ENCODE measurements at regions not wholly inside any gene's neighbourhood (a gene's known extent, or its start where the extent isn't known, plus 50 kb on each side); places are given as distances from the start of the nearest gene placed in this dataset.

- Histone ChIP-seq H3K27ac (no peak overlapping the region), H3K36me3 (replicated peaks) (no peaks in the 10 kb centered on the region), H3K27me3 (replicated peaks) (no peaks in the 10 kb centered on the region), H3K4me3 (ENCODE audit: low read depth, low read length) (no peak overlapping the region)
- in situ Hi-C loops (cut with HindIII; ENCODE audit: low pct_ligation_motif_present, low sequenced_read_pairs): no loop called here
- TF ChIP-seq CTCF (IDR thresholded peaks at IDR 0.05; ENCODE audit: low read depth, low read length, missing control alignments): no peak
- no peak for DNase-seq
Observed at GRCh38 chr17:14933676-14934075, 331.4 kb downstream of the PMP22 start.

- Histone ChIP-seq H3K27me3 (replicated peaks) (no peaks in the 10 kb centered on the region), H3K27ac (no peak overlapping the region), H3K4me3 (ENCODE audit: low read depth, low read length) (no peak overlapping the region), H3K36me3 (replicated peaks) (no peaks in the 10 kb centered on the region)
- TF ChIP-seq CTCF (IDR thresholded peaks at IDR 0.05; ENCODE audit: low read depth, low read length, missing control alignments): peak; percentile 82
- peak; percentile 58 for DNase-seq
- in situ Hi-C loops (cut with HindIII; ENCODE audit: low pct_ligation_motif_present, low sequenced_read_pairs): no loop called here
Observed at GRCh38 chr17:14926526-14927122, 338.5 kb downstream of the PMP22 start.

GRCh38 chr17:14926073-14926472 is 339.1 kb downstream of the PMP22 start:
- no peak for TF ChIP-seq CTCF (IDR thresholded peaks at IDR 0.05; ENCODE audit: low read depth, low read length, missing control alignments)
- Histone ChIP-seq H3K4me3 (ENCODE audit: low read depth, low read length) (no peak overlapping the region), H3K27ac (no peak overlapping the region), H3K36me3 (replicated peaks) (no peaks in the 10 kb centered on the region), H3K27me3 (replicated peaks) (no peaks in the 10 kb centered on the region)
- no peak for DNase-seq
- in situ Hi-C loops (cut with HindIII; ENCODE audit: low pct_ligation_motif_present, low sequenced_read_pairs): no loop called here

- no peak overlapping the region for H3K27ac ChIP-seq
- H3K27me3 ChIP-seq (replicated peaks): no peaks in the 10 kb centered on the region
- in situ Hi-C loops (cut with HindIII; ENCODE audit: low pct_ligation_motif_present, low sequenced_read_pairs): no loop called here
- H3K36me3 ChIP-seq (replicated peaks): no peaks in the 10 kb centered on the region
- no peak overlapping the region for H3K4me3 ChIP-seq (ENCODE audit: low read depth, low read length)
- DNase-seq: no peak
- TF ChIP-seq CTCF (IDR thresholded peaks at IDR 0.05; ENCODE audit: low read depth, low read length, missing control alignments): no peak
Observed at GRCh38 chr17:14925498-14925897, 339.6 kb downstream of the PMP22 start.

- in situ Hi-C loops (cut with HindIII; ENCODE audit: low pct_ligation_motif_present, low sequenced_read_pairs): no loop called here
- H3K27me3 ChIP-seq (replicated peaks): no peaks in the 10 kb centered on the region
- no peaks in the 10 kb centered on the region for H3K36me3 ChIP-seq (replicated peaks)
- peak; percentile 34 for DNase-seq
- H3K4me3 ChIP-seq (ENCODE audit: low read depth, low read length): no peak overlapping the region
- no peak overlapping the region for H3K27ac ChIP-seq
- TF ChIP-seq CTCF (IDR thresholded peaks at IDR 0.05; ENCODE audit: low read depth, low read length, missing control alignments): no peak
Observed at GRCh38 chr17:14923981-14924380, 341.1 kb downstream of the PMP22 start.

- in situ Hi-C loops (cut with HindIII; ENCODE audit: low pct_ligation_motif_present, low sequenced_read_pairs): no loop called here
- no peak for TF ChIP-seq CTCF (IDR thresholded peaks at IDR 0.05; ENCODE audit: low read depth, low read length, missing control alignments)
- Histone ChIP-seq H3K4me3 (ENCODE audit: low read depth, low read length) (no peak overlapping the region), H3K27ac (no peak overlapping the region), H3K36me3 (replicated peaks) (no peaks in the 10 kb centered on the region), H3K27me3 (replicated peaks) (no peaks in the 10 kb centered on the region)
- DNase-seq: no peak
Observed at GRCh38 chr17:14922411-14922810, 342.7 kb downstream of the PMP22 start.
